ENCODE measurements at regions not wholly inside any gene's neighbourhood (a gene's known extent, or its start where the extent isn't known, plus 50 kb on each side); places are given as distances from the start of the nearest gene placed in this dataset.
A peak's percentile ranks its signal among the peaks of the same experiment; 100 is the strongest.
"Not testable (repeated sequence)": the region's sequence is repeated elsewhere in the genome, so short reads cannot be mapped to it uniquely, and the experiment has no call there.

- DNase-seq: peak; percentile 2
Measured at GRCh38 chr2:224260372-224261020, 141.4 kb downstream of the FAM124B start.

DNA sequence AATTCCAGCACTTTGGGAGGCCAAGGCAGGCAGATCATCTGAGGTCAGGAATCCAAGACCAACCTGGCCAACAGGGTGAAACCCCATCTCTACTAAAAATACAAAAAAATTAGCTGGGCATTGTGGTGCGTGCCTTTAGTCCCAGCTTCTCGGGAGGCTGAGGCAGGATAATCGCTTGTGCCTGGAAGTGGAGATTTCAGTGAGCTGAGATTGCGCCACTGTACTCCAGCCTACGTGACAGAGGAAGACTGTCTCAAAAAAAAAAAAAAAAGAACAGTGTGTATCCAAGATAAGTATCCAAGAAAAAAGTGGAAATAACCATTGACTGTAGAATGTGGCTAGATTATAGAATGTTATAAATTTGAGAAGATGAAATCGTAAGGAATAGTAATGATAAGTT lies 142.1 kb downstream of the FAM124B start:
- DNase-seq: no peak

- no peak for DNase-seq
Measured at GRCh38 chr2:224258059-224258458, 143.8 kb downstream of the FAM124B start.

DNA sequence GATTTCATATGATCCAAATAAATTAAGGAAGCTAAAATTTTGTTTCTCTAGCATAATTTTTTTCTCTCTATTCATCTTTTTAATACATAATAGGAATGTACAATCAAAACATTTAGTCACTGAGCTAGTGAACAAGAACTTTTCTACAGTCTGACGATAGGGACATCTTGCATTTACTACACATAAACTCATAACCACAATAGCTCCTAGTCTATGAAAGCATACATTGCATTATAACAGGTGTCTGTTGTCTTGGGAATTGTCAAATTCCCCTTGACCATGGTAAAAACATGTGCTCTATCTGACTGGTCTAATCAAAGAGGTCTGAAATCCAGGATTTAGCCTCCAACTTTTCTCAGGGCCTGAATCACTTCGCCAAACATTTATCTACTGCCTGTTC lies 144.8 kb downstream of the FAM124B start:
- no peak for DNase-seq

- no peak for DNase-seq
Measured at GRCh38 chr2:224253464-224253863, 148.4 kb downstream of the FAM124B start.

- DNase-seq: no peak
Measured at GRCh38 chr2:224252631-224253030, 149.3 kb downstream of the FAM124B start.

- no peak for DNase-seq
Measured at GRCh38 chr2:224248944-224249371, 152.9 kb downstream of the FAM124B start.

DNA sequence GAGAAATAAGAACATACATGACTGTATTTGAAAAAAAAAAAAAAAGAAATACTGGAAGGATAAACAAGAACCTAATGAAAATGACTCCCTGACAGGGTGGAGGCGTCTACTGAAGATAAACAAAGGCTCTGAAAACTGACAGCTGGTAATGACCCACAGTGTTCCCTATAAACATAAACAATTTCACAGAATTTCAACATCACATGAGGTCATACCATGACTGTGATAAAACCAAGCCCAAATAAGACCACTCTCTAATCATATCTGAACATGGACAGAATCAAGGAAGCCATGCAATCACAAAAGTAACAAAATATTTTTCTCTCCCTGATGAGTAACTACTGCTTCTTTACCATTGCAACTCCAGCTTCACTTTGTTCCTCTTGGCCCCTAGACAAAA lies 159.3 kb downstream of the FAM124B start:
- peak; percentile 6 for DNase-seq

DNA sequence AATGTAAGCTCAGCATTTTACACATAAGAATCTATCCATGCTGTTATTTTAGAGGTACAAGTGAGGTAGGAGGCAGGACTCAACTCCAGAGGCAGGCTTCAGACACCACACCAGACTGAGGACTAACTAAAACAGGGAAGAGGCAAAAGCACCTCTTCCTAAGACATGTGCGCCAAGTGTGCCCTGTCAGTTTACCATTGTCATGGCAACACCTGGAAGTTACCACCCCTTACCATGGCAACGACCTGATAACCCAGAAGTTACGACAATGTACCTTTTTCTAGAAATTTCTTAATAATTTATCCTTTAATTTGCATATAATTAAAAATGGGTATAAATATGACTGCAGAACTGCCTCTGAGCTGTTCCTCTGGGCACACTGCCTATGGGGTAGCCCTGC lies 160.1 kb downstream of the FAM124B start:
- no peak for DNase-seq

- DNase-seq: no peak
Measured at GRCh38 chr2:224241001-224241400, 160.9 kb downstream of the FAM124B start.

DNA sequence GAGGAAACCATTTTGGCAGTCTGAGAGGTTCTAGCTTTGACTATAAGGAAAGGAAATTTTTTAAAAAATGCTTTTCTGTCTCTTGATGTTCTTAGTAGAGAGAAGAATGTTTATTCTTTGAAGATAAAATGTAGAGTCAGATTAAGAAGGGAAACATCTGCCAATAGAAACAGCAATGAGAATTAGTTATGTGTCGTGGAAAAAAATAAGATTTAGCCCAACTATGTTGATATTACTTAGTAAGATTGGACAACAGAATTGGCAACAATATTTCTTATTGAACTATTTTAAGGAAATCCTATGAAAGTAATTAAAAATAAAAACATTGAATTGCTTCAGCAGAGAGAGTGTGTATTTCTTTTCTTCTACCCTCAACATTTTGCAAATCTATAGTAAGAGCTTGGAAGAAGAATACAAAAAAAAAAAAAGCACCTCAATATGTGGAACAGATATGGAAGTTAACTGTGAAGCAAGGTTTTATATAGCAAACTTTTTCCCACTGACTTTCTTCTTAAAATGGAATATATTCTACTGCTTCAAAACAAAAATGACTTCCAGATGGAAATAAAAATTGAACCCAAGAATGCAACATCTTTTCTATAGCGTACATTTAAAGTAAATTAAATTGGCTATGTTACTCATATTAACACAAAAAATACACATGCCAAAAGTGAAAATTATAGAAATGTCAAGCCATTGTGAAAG lies 177.9 kb downstream of the FAM124B start:
- DNase-seq: no peak

GRCh38 chr2:224222974-224223373 lies 178.9 kb downstream of the FAM124B start:
- DNase-seq: no peak

- DNase-seq: no peak
Measured at GRCh38 chr2:224222291-224222690, 179.6 kb downstream of the FAM124B start.

DNA sequence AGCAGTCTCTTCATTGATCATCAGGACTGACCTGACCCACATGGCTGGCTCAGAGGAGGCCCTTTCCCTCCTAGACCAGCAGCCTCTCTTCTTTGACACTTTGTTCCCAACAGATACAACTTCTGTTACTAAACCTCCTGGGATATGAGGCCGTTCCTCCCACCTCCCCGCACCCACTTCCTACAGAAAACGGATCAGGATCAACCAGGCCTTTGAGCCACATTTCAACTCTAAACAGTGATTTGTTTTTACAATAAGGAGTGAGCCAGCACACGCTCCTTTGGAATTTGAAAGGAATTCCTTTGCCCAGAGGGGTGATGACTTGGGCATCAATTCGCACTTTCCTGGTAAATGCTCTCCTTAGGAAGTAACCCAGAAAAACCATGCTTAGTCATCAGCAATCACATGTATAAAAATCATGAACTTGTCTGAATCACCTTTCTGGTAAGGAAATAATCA lies 180.4 kb downstream of the FAM124B start:
- no peak for DNase-seq

DNA sequence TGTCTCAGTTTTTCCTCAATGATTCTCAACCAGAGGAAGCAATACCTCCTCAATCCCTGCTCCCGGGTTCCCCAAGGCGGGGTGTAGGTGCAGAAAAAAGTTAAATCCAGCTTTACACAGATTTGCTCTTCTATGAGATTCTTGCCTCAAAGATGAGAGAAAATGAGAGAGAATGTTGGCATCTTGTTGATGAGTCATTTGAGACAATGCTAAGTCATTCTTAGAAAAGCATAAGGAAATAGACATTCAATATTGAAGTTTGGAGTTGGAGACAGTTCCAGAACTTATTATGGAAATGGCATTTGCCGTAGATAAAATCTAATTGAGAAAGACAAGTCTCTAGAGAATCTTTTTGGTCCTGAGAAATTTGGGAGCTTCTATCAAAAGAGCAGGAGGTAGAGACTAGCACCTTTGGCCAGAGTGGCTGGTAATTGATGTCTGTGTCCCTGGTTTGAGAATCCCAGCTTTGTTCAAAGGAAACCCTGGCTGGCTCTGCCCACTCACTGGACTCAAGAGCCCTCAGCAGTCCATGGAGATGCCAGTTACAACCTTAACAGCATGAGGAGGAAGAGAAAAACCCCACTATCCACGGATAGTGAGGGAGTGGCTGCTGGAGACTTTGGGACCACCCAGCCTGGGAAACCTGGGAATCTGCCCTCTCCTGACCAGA lies 181.2 kb downstream of the FAM124B start:
- DNase-seq: no peak

GRCh38 chr2:224219781-224220180 lies 180.7 kb upstream of the SERPINE2 start:
- DNase-seq: no peak

DNA sequence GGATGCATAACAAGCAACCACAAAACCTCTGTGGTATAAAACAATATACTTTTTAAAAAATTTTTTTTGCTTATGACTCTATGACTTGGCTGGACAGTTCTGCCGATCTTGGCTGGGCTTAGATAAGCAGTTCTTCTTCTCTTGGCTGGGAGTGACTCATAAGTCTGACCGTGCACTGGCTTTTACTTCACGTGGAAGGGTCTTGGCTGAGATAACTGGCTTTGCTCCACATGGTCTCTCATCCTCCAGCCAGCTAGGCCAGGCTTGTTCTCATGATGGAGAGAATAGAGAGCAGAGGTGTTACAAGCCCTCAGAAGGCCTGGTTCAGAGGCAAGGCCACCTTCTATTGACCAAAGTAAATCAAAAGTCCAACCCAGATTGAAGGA lies 178.9 kb upstream of the SERPINE2 start:
- no peak for DNase-seq

GRCh38 chr2:224217233-224217961 lies 178.3 kb upstream of the SERPINE2 start:
- DNase-seq: no peak

DNA sequence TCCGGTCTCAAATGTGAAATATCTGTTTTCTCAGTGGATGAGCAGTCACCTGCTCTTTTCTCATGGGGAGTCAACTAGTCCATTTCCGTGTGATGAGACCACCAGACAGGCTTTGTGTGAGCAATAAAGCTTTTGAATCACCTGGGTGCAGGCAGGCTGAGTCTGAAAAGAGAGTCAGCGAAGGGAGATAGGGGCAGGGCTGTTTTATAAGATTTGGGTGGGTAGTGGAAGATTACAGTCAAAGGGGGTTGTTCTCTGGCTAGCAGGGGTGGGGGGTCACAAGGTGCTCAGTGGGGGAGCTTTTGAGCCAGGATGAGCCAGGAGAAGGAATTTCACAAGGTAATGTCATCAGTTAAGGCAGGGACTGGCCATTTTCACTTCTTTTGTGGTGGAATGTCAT lies 176.5 kb upstream of the SERPINE2 start:
- DNase-seq: not testable (repeated sequence)

GRCh38 chr2:224213396-224213795 lies 174.3 kb upstream of the SERPINE2 start:
- DNase-seq: no peak

GRCh38 chr2:224211791-224212190 lies 172.7 kb upstream of the SERPINE2 start:
- DNase-seq: peak; percentile 33

DNA sequence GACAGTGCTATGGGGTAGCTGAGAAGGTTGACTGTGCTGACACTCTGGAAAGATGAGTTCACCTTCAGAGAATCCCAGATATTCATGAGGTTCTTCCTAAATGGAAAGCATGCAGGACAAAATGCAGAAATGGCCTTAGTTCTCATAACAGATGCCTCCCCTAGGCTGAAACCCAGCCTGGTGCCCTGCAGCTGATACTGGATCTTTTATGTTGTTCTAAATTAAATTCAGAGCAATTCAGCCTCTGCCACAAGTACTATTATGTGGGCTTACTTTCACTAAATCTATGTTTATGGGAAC lies 172.0 kb upstream of the SERPINE2 start:
- no peak for DNase-seq

Data from inflammatory macrophage treated with lipopolysaccharide for 4 hours (primary cell).